ENCODE measurements at regions not wholly inside any gene's neighbourhood (a gene's known extent, or its start where the extent isn't known, plus 50 kb on each side); places are given as distances from the start of the nearest gene placed in this dataset.

GRCh38 chr14:61615743-61616523, 79.4 kb upstream of the HIF1A start:
- H3K9me3 Mint-ChIP-seq: no peaks in the 10 kb centered on the region
- intact Hi-C loops (cut with micrococcal nuclease): no loop called here
- no peaks in the 10 kb centered on the region for H3K36me3 Mint-ChIP-seq (ENCODE audit: low read depth)

GRCh38 chr14:61616524-61617185, 78.7 kb upstream of the HIF1A start:
- DNase-seq: no peak
- no peak overlapping the region for H3K27ac Mint-ChIP-seq
- no peak overlapping the region for H3K4me3 Mint-ChIP-seq
- H3K4me1 Mint-ChIP-seq (ENCODE audit: low read depth): peaks cover 53% of the 10 kb centered on the region
- no peaks in the 10 kb centered on the region for H3K9me3 Mint-ChIP-seq
- intact Hi-C loops (cut with micrococcal nuclease): no loop called here
- H3K36me3 Mint-ChIP-seq (ENCODE audit: low read depth): no peaks in the 10 kb centered on the region
- CTCF ChIA-PET: interaction anchor here (0.5 to 1.9 kb wide), 8 partner anchors 8 to 156 kb away, joined by 3 to 5 read pairs (median 3); no protein-coding TSS in a partner anchor
- H3K27me3 Mint-ChIP-seq (ENCODE audit: low read depth): no peaks in the 10 kb centered on the region

More at GRCh38 chr14:61615743-61616523, 79.4 kb upstream of the HIF1A start:
- H3K27ac Mint-ChIP-seq: no peak overlapping the region
- H3K4me1 Mint-ChIP-seq (ENCODE audit: low read depth): peaks cover 46% of the 10 kb centered on the region
- no peak for DNase-seq
- no peak overlapping the region for H3K4me3 Mint-ChIP-seq
- H3K27me3 Mint-ChIP-seq (ENCODE audit: low read depth): no peaks in the 10 kb centered on the region
- CTCF ChIA-PET: interaction anchor here (0.5 to 1.9 kb wide), 6 partner anchors 10 to 156 kb away, joined by 3 to 5 read pairs (median 4); no protein-coding TSS in a partner anchor

- peaks cover 64% of the 10 kb centered on the region for H3K4me1 Mint-ChIP-seq (ENCODE audit: low read depth)
- no peaks in the 10 kb centered on the region for H3K36me3 Mint-ChIP-seq (ENCODE audit: low read depth)
- CTCF ChIA-PET: no interaction called here
- DNase-seq: no peak
- H3K4me3 Mint-ChIP-seq: no peak overlapping the region
- H3K27ac Mint-ChIP-seq: no peak overlapping the region
- no peaks in the 10 kb centered on the region for H3K9me3 Mint-ChIP-seq
- intact Hi-C loops (cut with micrococcal nuclease): no loop called here
- H3K27me3 Mint-ChIP-seq (ENCODE audit: low read depth): no peaks in the 10 kb centered on the region
Measured at GRCh38 chr14:61618448-61618847, 76.9 kb upstream of the HIF1A start.

GRCh38 chr14:61619494-61619893, 75.8 kb upstream of the HIF1A start:
- intact Hi-C loops (cut with micrococcal nuclease): no loop called here
- CTCF ChIA-PET: interaction anchor here (0.6 to 1.8 kb wide), 3 partner anchors 11 to 143 kb away, joined by 3 to 5 read pairs (median 5); no protein-coding TSS in a partner anchor
- H3K27ac Mint-ChIP-seq: no peak overlapping the region

GRCh38 chr14:61620130-61620946, 75.0 kb upstream of the HIF1A start:
- Mint-ChIP-seq H3K9me3 (no peaks in the 10 kb centered on the region), H3K4me1 (ENCODE audit: low read depth) (peaks cover 80% of the 10 kb centered on the region), H3K36me3 (ENCODE audit: low read depth) (no peaks in the 10 kb centered on the region), H3K27ac (peak overlapping the region; percentile 89), H3K27me3 (ENCODE audit: low read depth) (no peaks in the 10 kb centered on the region), H3K4me3 (no peak overlapping the region)
- intact Hi-C loops (cut with micrococcal nuclease): loop anchor here (1.0 to 5.0 kb wide), 13 partner anchors 16 to 298 kb away; partner anchors contain the start of genes HIF1A and PRKCH
- CTCF ChIA-PET: interaction anchor here (0.5 to 1.8 kb wide), 9 partner anchors 9 to 145 kb away, joined by 3 to 6 read pairs (median 3); no protein-coding TSS in a partner anchor
- peak; percentile 85 for DNase-seq

More at GRCh38 chr14:61619494-61619893, 75.8 kb upstream of the HIF1A start:
- Mint-ChIP-seq H3K27me3 (ENCODE audit: low read depth) (no peaks in the 10 kb centered on the region), H3K4me3 (no peak overlapping the region), H3K9me3 (no peaks in the 10 kb centered on the region), H3K36me3 (ENCODE audit: low read depth) (no peaks in the 10 kb centered on the region), H3K4me1 (ENCODE audit: low read depth) (peaks cover 72% of the 10 kb centered on the region)
- DNase-seq: no peak

- Mint-ChIP-seq H3K27me3 (ENCODE audit: low read depth) (no peaks in the 10 kb centered on the region), H3K27ac (peak overlapping the region; percentile 89), H3K9me3 (no peaks in the 10 kb centered on the region), H3K36me3 (ENCODE audit: low read depth) (no peaks in the 10 kb centered on the region), H3K4me3 (no peak overlapping the region), H3K4me1 (ENCODE audit: low read depth) (peaks cover 81% of the 10 kb centered on the region)
- peak; percentile 57 for DNase-seq
- intact Hi-C loops (cut with micrococcal nuclease): loop anchor here (2.0 to 5.0 kb wide), 2 partner anchors 59 to 299 kb away; partner anchors contain the start of gene PRKCH
- CTCF ChIA-PET: interaction anchor here (1.0 to 1.7 kb wide), 3 partner anchors 38 to 146 kb away, joined by 3 to 6 read pairs (median 3); no protein-coding TSS in a partner anchor
Measured at GRCh38 chr14:61621444-61621843, 73.9 kb upstream of the HIF1A start.

GRCh38 chr14:61622051-61622450, 73.3 kb upstream of the HIF1A start:
- no peak overlapping the region for H3K4me3 Mint-ChIP-seq
- no peaks in the 10 kb centered on the region for H3K9me3 Mint-ChIP-seq
- no peaks in the 10 kb centered on the region for H3K27me3 Mint-ChIP-seq (ENCODE audit: low read depth)
- H3K27ac Mint-ChIP-seq: peak overlapping the region; percentile 89
- DNase-seq: no peak
- CTCF ChIA-PET: interaction anchor here (1.0 to 1.7 kb wide), 3 partner anchors 38 to 147 kb away, joined by 3 to 6 read pairs (median 3); no protein-coding TSS in a partner anchor
- intact Hi-C loops (cut with micrococcal nuclease): loop anchor here (5.0 kb wide), 1 partner anchor 300 kb away; the partner anchor contains the start of gene PRKCH
- H3K4me1 Mint-ChIP-seq (ENCODE audit: low read depth): peaks cover 78% of the 10 kb centered on the region
- H3K36me3 Mint-ChIP-seq (ENCODE audit: low read depth): no peaks in the 10 kb centered on the region

- intact Hi-C loops (cut with micrococcal nuclease): loop anchor here (5.0 kb wide), 1 partner anchor 302 kb away; the partner anchor contains the start of gene PRKCH
- no peaks in the 10 kb centered on the region for H3K36me3 Mint-ChIP-seq (ENCODE audit: low read depth)
- no peaks in the 10 kb centered on the region for H3K27me3 Mint-ChIP-seq (ENCODE audit: low read depth)
- CTCF ChIA-PET: interaction anchor here (0.9 to 1.2 kb wide), 2 partner anchors 70 to 163 kb away, joined by 3 read pairs; no protein-coding TSS in a partner anchor
- peaks cover 61% of the 10 kb centered on the region for H3K4me1 Mint-ChIP-seq (ENCODE audit: low read depth)
- DNase-seq: no peak
- H3K9me3 Mint-ChIP-seq: no peaks in the 10 kb centered on the region
- no peak overlapping the region for H3K4me3 Mint-ChIP-seq
- H3K27ac Mint-ChIP-seq: no peak overlapping the region
Measured at GRCh38 chr14:61623927-61624326, 71.4 kb upstream of the HIF1A start.

GRCh38 chr14:61625165-61625564, 70.1 kb upstream of the HIF1A start:
- intact Hi-C loops (cut with micrococcal nuclease): no loop called here
- no peaks in the 10 kb centered on the region for H3K36me3 Mint-ChIP-seq (ENCODE audit: low read depth)
- peak; percentile 25 for DNase-seq
- H3K4me1 Mint-ChIP-seq (ENCODE audit: low read depth): peaks cover 50% of the 10 kb centered on the region
- no peaks in the 10 kb centered on the region for H3K27me3 Mint-ChIP-seq (ENCODE audit: low read depth)
- no peak overlapping the region for H3K4me3 Mint-ChIP-seq
- CTCF ChIA-PET: interaction anchor here (1.1 kb wide), 1 partner anchor 9 kb away, joined by 4 read pairs; no protein-coding TSS in a partner anchor
- no peaks in the 10 kb centered on the region for H3K9me3 Mint-ChIP-seq
- H3K27ac Mint-ChIP-seq: no peak overlapping the region

- no peak overlapping the region for H3K27ac Mint-ChIP-seq
- peaks cover 28% of the 10 kb centered on the region for H3K4me1 Mint-ChIP-seq (ENCODE audit: low read depth)
- no peak overlapping the region for H3K4me3 Mint-ChIP-seq
- intact Hi-C loops (cut with micrococcal nuclease): no loop called here
- CTCF ChIA-PET: no interaction called here
- DNase-seq: no peak
- no peaks in the 10 kb centered on the region for H3K36me3 Mint-ChIP-seq (ENCODE audit: low read depth)
- H3K9me3 Mint-ChIP-seq: no peaks in the 10 kb centered on the region
- no peaks in the 10 kb centered on the region for H3K27me3 Mint-ChIP-seq (ENCODE audit: low read depth)
Measured at GRCh38 chr14:61627612-61628011, 67.7 kb upstream of the HIF1A start.

- H3K4me3 Mint-ChIP-seq: no peak overlapping the region
- H3K27me3 Mint-ChIP-seq (ENCODE audit: low read depth): no peaks in the 10 kb centered on the region
- peaks cover 25% of the 10 kb centered on the region for H3K4me1 Mint-ChIP-seq (ENCODE audit: low read depth)
- H3K27ac Mint-ChIP-seq: no peak overlapping the region
- intact Hi-C loops (cut with micrococcal nuclease): no loop called here
- CTCF ChIA-PET: no interaction called here
- no peaks in the 10 kb centered on the region for H3K9me3 Mint-ChIP-seq
- no peak for DNase-seq
- H3K36me3 Mint-ChIP-seq (ENCODE audit: low read depth): no peaks in the 10 kb centered on the region
Measured at GRCh38 chr14:61628016-61628725, 67.1 kb upstream of the HIF1A start.

All from activated naive CD4-positive, alpha-beta T cell treated with anti-CD3 and anti-CD28 coated beads for 36 hours (primary cell).